ENCODE measurements at regions not wholly inside any gene's neighbourhood (a gene's known extent, or its start where the extent isn't known, plus 50 kb on each side); places are given as distances from the start of the nearest gene placed in this dataset.

- Mint-ChIP-seq H3K4me3 (no peak overlapping the region), H3K27me3 (no peaks in the 10 kb centered on the region), H3K9me3 (peaks cover 8% of the 10 kb centered on the region), H3K4me1 (peaks cover 28% of the 10 kb centered on the region), H3K27ac (ENCODE audit: low read depth) (no peak overlapping the region), H3K36me3 (ENCODE audit: insufficient read depth) (no peaks in the 10 kb centered on the region)
- ATAC-seq (replicated peaks; ENCODE audit: extremely low read depth, poor library complexity, severe bottlenecking): no peak
- DNase-seq (ENCODE audit: low spot score in 2 of 2): no peak
Measured at GRCh38 chr3:28019740-28020139, 221.7 kb upstream of the CMC1 start.

DNA sequence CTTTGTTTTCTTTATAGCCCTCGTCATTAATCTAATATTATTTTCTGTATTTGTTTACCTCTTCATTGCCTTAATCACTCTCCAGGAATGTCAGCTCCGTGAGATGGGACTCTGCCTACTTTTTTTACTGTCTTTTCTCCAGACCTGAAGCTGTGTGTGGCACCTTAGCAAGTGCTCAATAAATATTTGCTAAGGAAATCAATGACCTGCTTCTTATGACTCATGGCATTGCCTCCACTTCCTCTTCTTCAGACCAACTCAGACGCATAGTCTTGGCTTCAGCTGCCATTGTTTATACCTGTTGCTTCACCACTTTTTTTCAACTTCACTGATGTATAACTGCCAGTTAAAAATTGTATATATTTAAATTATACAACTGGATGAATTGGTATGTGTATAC, 218.5 kb upstream of the CMC1 start:
- Mint-ChIP-seq H3K4me1 (peaks cover 25% of the 10 kb centered on the region), H3K27ac (ENCODE audit: low read depth) (no peak overlapping the region), H3K36me3 (ENCODE audit: insufficient read depth) (no peaks in the 10 kb centered on the region), H3K4me3 (no peak overlapping the region), H3K27me3 (no peaks in the 10 kb centered on the region), H3K9me3 (peaks cover 15% of the 10 kb centered on the region)
- ATAC-seq (replicated peaks; ENCODE audit: extremely low read depth, poor library complexity, severe bottlenecking) (no peak), DNase-seq (ENCODE audit: low spot score in 2 of 2) (no peak)

GRCh38 chr3:28028554-28028953, 212.9 kb upstream of the CMC1 start:
- Mint-ChIP-seq H3K27ac (ENCODE audit: low read depth) (no peak overlapping the region), H3K4me3 (no peak overlapping the region), H3K9me3 (peaks cover 28% of the 10 kb centered on the region), H3K36me3 (ENCODE audit: insufficient read depth) (no peaks in the 10 kb centered on the region), H3K27me3 (no peaks in the 10 kb centered on the region), H3K4me1 (no peaks in the 10 kb centered on the region)
- no peak for ATAC-seq (replicated peaks; ENCODE audit: extremely low read depth, poor library complexity, severe bottlenecking)
- no peak for DNase-seq (ENCODE audit: low spot score in 2 of 2)

GRCh38 chr3:28033059-28033784, 208.2 kb upstream of the CMC1 start:
- DNase-seq (ENCODE audit: low spot score in 2 of 2) (no peak), ATAC-seq (replicated peaks; ENCODE audit: extremely low read depth, poor library complexity, severe bottlenecking) (no peak)
- Mint-ChIP-seq H3K4me3 (no peak overlapping the region), H3K36me3 (ENCODE audit: insufficient read depth) (no peaks in the 10 kb centered on the region), H3K4me1 (peaks cover 16% of the 10 kb centered on the region), H3K27ac (ENCODE audit: low read depth) (no peak overlapping the region), H3K27me3 (peaks cover 9% of the 10 kb centered on the region), H3K9me3 (peaks cover 15% of the 10 kb centered on the region)

DNA sequence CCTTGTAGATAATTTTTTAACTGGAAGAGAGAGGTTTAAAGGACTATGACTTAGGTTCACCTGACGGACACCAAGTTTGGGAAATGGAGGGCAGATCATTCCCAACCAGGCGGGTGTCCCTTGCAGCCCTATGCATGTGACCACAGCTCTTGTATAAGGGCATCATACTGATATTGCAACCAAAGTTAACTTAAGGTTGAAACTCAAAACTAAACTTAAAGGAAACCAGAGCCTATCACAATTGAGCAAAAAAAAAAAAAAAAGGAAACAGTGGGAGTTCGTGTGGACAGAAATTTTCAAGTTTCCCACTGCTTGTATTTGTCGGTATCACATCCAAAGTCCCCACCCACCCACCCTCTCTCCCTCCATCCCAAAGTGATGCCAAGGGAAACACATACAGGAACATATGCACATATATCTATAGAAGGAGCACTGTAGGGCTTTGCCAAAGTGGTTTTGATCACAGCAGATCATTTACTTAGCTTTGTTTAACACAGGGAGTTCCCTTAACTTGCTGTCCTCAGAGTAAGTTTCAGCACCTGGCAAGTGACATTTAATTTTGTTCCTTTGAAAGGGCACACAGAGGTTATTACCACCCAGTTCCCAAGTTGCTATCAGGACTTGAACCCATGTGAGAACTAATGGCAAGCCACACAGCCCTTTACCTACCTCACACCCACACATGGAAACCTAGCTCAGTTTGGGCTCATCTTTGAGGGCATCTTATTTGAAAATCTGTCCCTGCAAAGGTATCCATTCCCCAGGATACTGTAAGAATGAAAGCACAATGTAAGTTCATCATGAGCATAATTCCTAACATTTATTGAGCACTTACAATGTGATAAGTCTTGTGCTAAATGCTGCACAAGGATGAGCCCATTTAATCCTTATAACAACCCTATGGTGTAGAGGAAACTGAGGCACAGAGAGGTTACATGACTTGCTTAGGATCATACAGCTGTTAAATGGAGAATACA, 204.5 kb upstream of the CMC1 start:
- Mint-ChIP-seq H3K27ac (ENCODE audit: low read depth) (no peak overlapping the region), H3K9me3 (peaks cover 9% of the 10 kb centered on the region), H3K36me3 (ENCODE audit: insufficient read depth) (no peaks in the 10 kb centered on the region), H3K27me3 (peaks cover 9% of the 10 kb centered on the region), H3K4me3 (no peak overlapping the region), H3K4me1 (peaks cover 16% of the 10 kb centered on the region)
- DNase-seq (ENCODE audit: low spot score in 2 of 2) (no peak), ATAC-seq (replicated peaks; ENCODE audit: extremely low read depth, poor library complexity, severe bottlenecking) (no peak)

- Mint-ChIP-seq H3K9me3 (no peaks in the 10 kb centered on the region), H3K27ac (ENCODE audit: low read depth) (no peak overlapping the region), H3K4me1 (peaks cover 31% of the 10 kb centered on the region), H3K27me3 (peaks cover 9% of the 10 kb centered on the region), H3K36me3 (ENCODE audit: insufficient read depth) (peaks cover 1% of the 10 kb centered on the region), H3K4me3 (no peak overlapping the region)
- no peak for DNase-seq (ENCODE audit: low spot score in 2 of 2)
- no peak for ATAC-seq (replicated peaks; ENCODE audit: extremely low read depth, poor library complexity, severe bottlenecking)
Measured at GRCh38 chr3:28039234-28039633, 202.2 kb upstream of the CMC1 start.

GRCh38 chr3:28039829-28040228, 201.6 kb upstream of the CMC1 start:
- Mint-ChIP-seq H3K9me3 (no peaks in the 10 kb centered on the region), H3K4me3 (no peak overlapping the region), H3K27ac (ENCODE audit: low read depth) (no peak overlapping the region), H3K4me1 (peaks cover 31% of the 10 kb centered on the region), H3K27me3 (peaks cover 9% of the 10 kb centered on the region), H3K36me3 (ENCODE audit: insufficient read depth) (peaks cover 1% of the 10 kb centered on the region)
- ATAC-seq (replicated peaks; ENCODE audit: extremely low read depth, poor library complexity, severe bottlenecking) (no peak), DNase-seq (ENCODE audit: low spot score in 2 of 2) (no peak)

- no peak overlapping the region for H3K27ac Mint-ChIP-seq (ENCODE audit: low read depth)
- ATAC-seq (replicated peaks; ENCODE audit: extremely low read depth, poor library complexity, severe bottlenecking) (no peak), DNase-seq (ENCODE audit: low spot score in 2 of 2) (no peak)
- peaks cover 7% of the 10 kb centered on the region for H3K27me3 Mint-ChIP-seq
- H3K9me3 Mint-ChIP-seq: no peaks in the 10 kb centered on the region
- peaks cover 1% of the 10 kb centered on the region for H3K36me3 Mint-ChIP-seq (ENCODE audit: insufficient read depth)
- peaks cover 21% of the 10 kb centered on the region for H3K4me1 Mint-ChIP-seq
- H3K4me3 Mint-ChIP-seq: no peak overlapping the region
Measured at GRCh38 chr3:28042095-28042635, 199.3 kb upstream of the CMC1 start.

DNA sequence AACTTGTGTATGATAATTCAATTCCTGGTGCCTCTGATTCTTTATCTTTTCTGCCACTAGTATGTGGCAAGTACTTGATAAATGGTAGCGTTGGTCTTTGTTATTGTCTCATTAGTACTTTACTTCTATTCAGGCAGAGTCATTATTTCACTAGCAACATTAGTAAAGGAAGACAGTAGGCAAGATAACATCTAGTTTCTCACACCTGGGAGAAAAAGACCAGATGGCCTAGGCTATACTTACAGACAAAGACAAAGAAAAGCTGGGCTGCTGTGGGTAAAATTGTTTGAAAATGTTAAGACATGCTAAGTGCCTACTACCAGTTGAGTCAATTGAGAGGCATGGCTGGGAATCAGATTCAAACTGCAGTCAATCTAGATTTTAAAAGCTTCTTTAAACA, 198.7 kb upstream of the CMC1 start:
- H3K4me3 Mint-ChIP-seq: no peak overlapping the region
- peak overlapping the region; percentile 8 for H3K27ac Mint-ChIP-seq (ENCODE audit: low read depth)
- no peaks in the 10 kb centered on the region for H3K9me3 Mint-ChIP-seq
- peaks cover 2% of the 10 kb centered on the region for H3K27me3 Mint-ChIP-seq
- ATAC-seq (replicated peaks; ENCODE audit: extremely low read depth, poor library complexity, severe bottlenecking): no peak
- H3K36me3 Mint-ChIP-seq (ENCODE audit: insufficient read depth): peaks cover 1% of the 10 kb centered on the region
- H3K4me1 Mint-ChIP-seq: peaks cover 15% of the 10 kb centered on the region
- no peak for DNase-seq (ENCODE audit: low spot score in 2 of 2)

- Mint-ChIP-seq H3K4me3 (no peak overlapping the region), H3K9me3 (no peaks in the 10 kb centered on the region), H3K27ac (ENCODE audit: low read depth) (no peak overlapping the region), H3K27me3 (peaks cover 6% of the 10 kb centered on the region), H3K36me3 (ENCODE audit: insufficient read depth) (no peaks in the 10 kb centered on the region), H3K4me1 (peaks cover 26% of the 10 kb centered on the region)
- ATAC-seq (replicated peaks; ENCODE audit: extremely low read depth, poor library complexity, severe bottlenecking): peak; percentile 37
- DNase-seq (ENCODE audit: low spot score in 2 of 2): no peak
Measured at GRCh38 chr3:28050120-28050519, 191.3 kb upstream of the CMC1 start.

GRCh38 chr3:28050885-28051284, 190.5 kb upstream of the CMC1 start:
- Mint-ChIP-seq H3K36me3 (ENCODE audit: insufficient read depth) (no peaks in the 10 kb centered on the region), H3K27me3 (peaks cover 6% of the 10 kb centered on the region), H3K4me3 (peak overlapping the region; percentile 10), H3K9me3 (no peaks in the 10 kb centered on the region), H3K27ac (ENCODE audit: low read depth) (peak overlapping the region; percentile 57), H3K4me1 (peaks cover 26% of the 10 kb centered on the region)
- DNase-seq (ENCODE audit: low spot score in 2 of 2) (peak in 1 of 2 donors; percentile 25), ATAC-seq (replicated peaks; ENCODE audit: extremely low read depth, poor library complexity, severe bottlenecking) (peak; percentile 96)

DNA sequence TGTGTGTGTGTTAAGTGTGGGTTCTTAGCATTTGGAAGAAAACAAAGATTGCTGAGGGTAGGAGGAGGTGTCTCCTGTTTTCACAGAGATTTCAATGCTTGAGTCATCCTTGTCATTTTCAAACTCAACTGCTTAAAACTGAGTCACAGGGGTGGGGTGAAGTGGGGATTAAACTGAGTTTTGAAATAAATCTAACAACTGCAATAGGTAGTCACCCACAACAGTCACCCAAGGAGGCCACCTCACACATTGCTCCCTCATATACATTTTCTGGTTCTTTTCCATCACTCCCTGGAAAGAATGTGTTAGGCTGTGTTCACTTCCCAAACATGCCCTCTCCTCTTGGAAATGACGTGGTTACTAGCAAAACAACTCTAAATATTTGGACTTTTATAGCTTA, 187.7 kb upstream of the CMC1 start:
- ATAC-seq (replicated peaks; ENCODE audit: extremely low read depth, poor library complexity, severe bottlenecking) (no peak), DNase-seq (ENCODE audit: low spot score in 2 of 2) (no peak)
- Mint-ChIP-seq H3K4me1 (peaks cover 31% of the 10 kb centered on the region), H3K4me3 (no peak overlapping the region), H3K36me3 (ENCODE audit: insufficient read depth) (no peaks in the 10 kb centered on the region), H3K9me3 (no peaks in the 10 kb centered on the region), H3K27ac (ENCODE audit: low read depth) (peak overlapping the region; percentile 72), H3K27me3 (peaks cover 14% of the 10 kb centered on the region)

Data from central memory CD8-positive, alpha-beta T cell (primary cell).